Neural cell (in vitro differentiated cells): ENCODE measurements at regions not wholly inside any gene's neighbourhood (a gene's known extent, or its start where the extent isn't known, plus 50 kb on each side); places are given as distances from the start of the nearest gene placed in this dataset.

Experiments
- CTCF ChIP-seq: fragments of 450-650 bp; IDR thresholded peaks from 2 replicates; pipeline ENCODE4 v1.5.1; 2014; ENCODE audit warnings: antibody characterized with exemption, mild to moderate bottlenecking, moderate library complexity; ENCODE audit not compliant: poor library complexity, severe bottlenecking
- TAF1 ChIP-seq: IDR thresholded peaks from 2 replicates; pipeline ENCODE4 v1.6.1; 2012; ENCODE audit warnings: low read depth

- TF ChIP-seq CTCF (no peak), TAF1 (no peak)
These were observed 206.0 kb downstream of the BRD1 start for GRCh38 chr22:49621601-49622210.
